K562 (cell line): ENCODE measurements at regions not wholly inside any gene's neighbourhood (a gene's known extent, or its start where the extent isn't known, plus 50 kb on each side); places are given as distances from the start of the nearest gene placed in this dataset.

Experiments used
- ATAC-seq: fragments of 200-7000 bp; cut with Tn5 transposase; 3 replicates; pipeline ENCODE4 v1.9.1; 2020; ENCODE audit warnings: moderate library complexity
- BruUV-seq: library from RNA; stranded (reverse); fragments of 400-500 nt; replicated peaks from 2 replicates; lab custom pipeline; 2021; lab: Mats Ljungman, UMichigan
- CTCF ChIA-PET: fragments of 300-600 bp; formaldehyde crosslinking; extraction: SDS; loops from one replicate; lab custom pipeline; 2021; ENCODE audit warnings: low intra/inter-chr PET ratio; lab: Yijun Ruan, JAX
- POLR2A ChIA-PET: fragments of 300-600, 350-650 bp; sonication (Branson Sonifier 250); formaldehyde crosslinking; extraction: SDS; loops from one replicate; lab custom pipeline; 2021; ENCODE audit warnings: antibody characterized with exemption, inconsistent platforms; lab: Yijun Ruan, JAX
- DNase-seq, 4 experiments: peaks; one replicate each; pipeline versions ENCODE4 v3.0.0 to v3.0.0-alpha.2; 2011 to 2018; ENCODE audit warnings: low spot score in 3 of 4, mixed read lengths in 3 of 4; ENCODE audit errors: extremely low read depth in 1 of 4
- FAIRE-seq: peaks from 2 replicates; lab custom pipeline; 2011; peaks lifted over from hg19 to GRCh38; lab: Jason Lieb, UNC
- H2AFZ ChIP-seq: 2 replicates; pipeline ENCODE4 v1.6.0; 2011; ENCODE audit warnings: low read depth, low read length, control low read depth, inconsistent platforms
- H3K27ac ChIP-seq: fragments of 200-600 bp; 3 replicates; pipeline ENCODE4 v1.8.0; 2011; ENCODE audit warnings: low read depth, mild to moderate bottlenecking, control low read depth, inconsistent platforms, low read length, moderate library complexity, mixed read lengths; ENCODE audit errors: extremely low read depth
- H3K27me3 ChIP-seq, 2 experiments: fragments of 300-600 bp in 1 of 2; 2 replicates in 1 of 2; 3 replicates in 1 of 2; pipeline versions ENCODE4 v1.6.0 to v1.8.0; 2011; ENCODE audit warnings: inconsistent platforms in 2 of 2, low read length in 2 of 2, mild to moderate bottlenecking in 1 of 2, mixed read lengths in 1 of 2, moderate library complexity in 1 of 2; ENCODE audit not compliant: control insufficient read depth in 2 of 2, insufficient read depth in 2 of 2
- H3K36me3 ChIP-seq: fragments of 300-600 bp; 3 replicates; pipeline ENCODE4 v1.8.0; 2011; ENCODE audit warnings: mild to moderate bottlenecking, low read length, inconsistent platforms; ENCODE audit not compliant: control insufficient read depth, insufficient read depth
- H3K4me1 ChIP-seq, 2 experiments: fragments of 200-600 bp in 1 of 2; replicated peaks in 1 of 2; 2 replicates in 1 of 2; 3 replicates in 1 of 2; pipeline versions ENCODE4 v1.5.1 to v1.8.0; 2011; ENCODE audit warnings: inconsistent platforms in 2 of 2, low read length in 2 of 2, mild to moderate bottlenecking in 1 of 2, mixed read lengths in 1 of 2, moderate library complexity in 1 of 2; ENCODE audit not compliant: control insufficient read depth in 2 of 2, insufficient read depth in 2 of 2
- H3K4me2 ChIP-seq: 2 replicates; pipeline ENCODE4 v1.6.1; 2011; ENCODE audit warnings: low read length, control low read depth, inconsistent platforms, mixed read lengths; ENCODE audit not compliant: insufficient read depth
- H3K4me3 ChIP-seq: fragments of 200-600 bp; sonication (generic), shearing (Covaris generic); 2 replicates; pipeline ENCODE4 v1.5.1; 2016; ENCODE audit warnings: control low read depth, inconsistent platforms
- H3K79me2 ChIP-seq: fragments of 200-600 bp; 3 replicates; pipeline ENCODE4 v1.8.0; 2011; ENCODE audit warnings: low read length, inconsistent platforms; ENCODE audit not compliant: control insufficient read depth, insufficient read depth
- H3K9ac ChIP-seq, 2 experiments: 2 replicates each; pipeline versions ENCODE4 v1.6.0 to v1.6.1; 2011; ENCODE audit warnings: low read depth in 2 of 2, low read length in 2 of 2, control low read depth in 1 of 2, inconsistent platforms in 1 of 2, mild to moderate bottlenecking in 1 of 2, mixed read lengths in 1 of 2; ENCODE audit not compliant: insufficient read depth in 1 of 2
- H3K9me1 ChIP-seq: one replicate; pipeline ENCODE4 v1.6.0; 2011; ENCODE audit warnings: inconsistent platforms, mild to moderate bottlenecking, low read length, moderate library complexity; ENCODE audit not compliant: control insufficient read depth, insufficient read depth
- H3K9me3 ChIP-seq: replicated peaks from 2 replicates; pipeline ENCODE4 v1.5.1; 2011; ENCODE audit warnings: low read depth, low read length, inconsistent platforms; ENCODE audit not compliant: control insufficient read depth, insufficient read depth
- H4K20me1 ChIP-seq: replicated peaks from 2 replicates; pipeline ENCODE4 v1.6.1; 2011; ENCODE audit warnings: low read length, inconsistent platforms, mixed read lengths; ENCODE audit not compliant: control insufficient read depth, insufficient read depth
- CTBP1 ChIP-seq: fragments of 450-650 bp; IDR thresholded peaks from 2 replicates; pipeline ENCODE4 v1.6.1; 2016; ENCODE audit warnings: borderline replicate concordance
- MEIS2 ChIP-seq: fragments of 450-650 bp; IDR thresholded peaks from 2 replicates; pipeline ENCODE4 v1.6.1; 2014; ENCODE audit warnings: mild to moderate bottlenecking; ENCODE audit not compliant: partially characterized antibody
- NFYB ChIP-seq: IDR thresholded peaks from 2 replicates; pipeline ENCODE4 v1.6.1; 2011; ENCODE audit warnings: mild to moderate bottlenecking, moderate library complexity; ENCODE audit not compliant: insufficient read length; ENCODE audit errors: extremely low read depth
- PHTF2 ChIP-seq: fragments of 250-450 bp; sonication (Bioruptor Pico); IDR thresholded peaks from 2 replicates; pipeline ENCODE4 v1.5.0; 2021; ENCODE audit warnings: mild to moderate bottlenecking
- RB1 ChIP-seq: fragments of 450-650 bp; IDR thresholded peaks from 2 replicates; pipeline ENCODE4 v1.6.1; 2017; ENCODE audit warnings: low read depth, mild to moderate bottlenecking
- SMC3 ChIP-seq: conservative IDR thresholded peaks from 2 replicates; pipeline ENCODE4 v1.6.1; 2011; ENCODE audit warnings: low read depth, low read length, improper control_type of control experiment; ENCODE audit not compliant: insufficient read depth
- TAF1 ChIP-seq: IDR thresholded peaks from 2 replicates; pipeline ENCODE4 v1.6.1; 2011; ENCODE audit warnings: mild to moderate bottlenecking, low read length, moderate library complexity; ENCODE audit not compliant: insufficient read depth, control insufficient read depth, severe bottlenecking; ENCODE audit errors: extremely low read depth
- TGIF2 ChIP-seq: sonication (generic); formaldehyde crosslinking; IDR thresholded peaks from 2 replicates; pipeline ENCODE4 v1.8.1; 2022; ENCODE audit warnings: mild to moderate bottlenecking, missing genetic modification reagents, moderate library complexity
- ZNF165 ChIP-seq: fragments of 250-450 bp; sonication (Bioruptor Pico); IDR thresholded peaks from 2 replicates; pipeline ENCODE4 v1.4.0; 2020; ENCODE audit warnings: borderline replicate concordance
- in situ Hi-C: fragments of 300-500 bp; cut with MboI; formaldehyde crosslinking; loops from 4 replicates; pipeline ENCODE4 v1.15.0; 2018; ENCODE audit warnings: inconsistent platforms, mixed read lengths
- intact Hi-C: fragments of 100-400 bp; cut with micrococcal nuclease; formaldehyde crosslinking; loops from 2 replicates; pipeline ENCODE4 v1.14.2; 2022
- TF ChIP-seq, protein P1 (sequence below): fragments of 150-350 bp; IDR thresholded peaks from 2 replicates; pipeline ENCODE4 v1.6.1; 2014; ENCODE audit warnings: low read depth, mild to moderate bottlenecking, low read length, borderline replicate concordance

DNA sequence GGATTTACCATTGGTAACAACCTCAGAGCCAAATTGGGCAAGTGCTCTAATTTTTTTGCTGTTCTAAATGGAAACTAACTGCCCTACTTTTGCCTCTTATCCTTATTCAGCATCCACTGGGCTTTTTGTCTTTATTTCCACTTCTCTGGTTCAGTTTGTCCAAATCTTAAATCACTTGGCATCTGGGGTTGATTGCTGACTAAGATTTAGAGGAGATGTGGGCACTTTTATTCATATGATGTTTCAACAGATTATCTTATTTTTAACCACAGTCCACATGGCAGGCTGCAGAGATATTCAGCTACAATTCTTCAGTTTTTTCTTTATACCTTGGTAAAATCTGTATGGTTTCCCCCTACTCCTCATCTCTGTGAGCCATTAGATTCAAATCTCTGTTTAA lies 1161.4 kb upstream of the PCDH7 start:
- no peak for FAIRE-seq

More for the DNA sequence above, 1161.4 kb upstream of the PCDH7 start:
- H3K27ac ChIP-seq, result no peak overlapping the region
- no peaks in the 10 kb centered on the region for H3K9me3 ChIP-seq
- H3K9ac ChIP-seq, result no peak overlapping the region
- H3K79me2 ChIP-seq, result no peaks in the 10 kb centered on the region
- no peak for TF ChIP-seq TGIF2 (CRISPR knock-in tag)
- TF ChIP-seq TAF1, result no peak
- no peak for TF ChIP-seq PHTF2
- TF ChIP-seq ZNF165 (CRISPR knock-in tag), result no peak
- TF ChIP-seq, protein P1, sequence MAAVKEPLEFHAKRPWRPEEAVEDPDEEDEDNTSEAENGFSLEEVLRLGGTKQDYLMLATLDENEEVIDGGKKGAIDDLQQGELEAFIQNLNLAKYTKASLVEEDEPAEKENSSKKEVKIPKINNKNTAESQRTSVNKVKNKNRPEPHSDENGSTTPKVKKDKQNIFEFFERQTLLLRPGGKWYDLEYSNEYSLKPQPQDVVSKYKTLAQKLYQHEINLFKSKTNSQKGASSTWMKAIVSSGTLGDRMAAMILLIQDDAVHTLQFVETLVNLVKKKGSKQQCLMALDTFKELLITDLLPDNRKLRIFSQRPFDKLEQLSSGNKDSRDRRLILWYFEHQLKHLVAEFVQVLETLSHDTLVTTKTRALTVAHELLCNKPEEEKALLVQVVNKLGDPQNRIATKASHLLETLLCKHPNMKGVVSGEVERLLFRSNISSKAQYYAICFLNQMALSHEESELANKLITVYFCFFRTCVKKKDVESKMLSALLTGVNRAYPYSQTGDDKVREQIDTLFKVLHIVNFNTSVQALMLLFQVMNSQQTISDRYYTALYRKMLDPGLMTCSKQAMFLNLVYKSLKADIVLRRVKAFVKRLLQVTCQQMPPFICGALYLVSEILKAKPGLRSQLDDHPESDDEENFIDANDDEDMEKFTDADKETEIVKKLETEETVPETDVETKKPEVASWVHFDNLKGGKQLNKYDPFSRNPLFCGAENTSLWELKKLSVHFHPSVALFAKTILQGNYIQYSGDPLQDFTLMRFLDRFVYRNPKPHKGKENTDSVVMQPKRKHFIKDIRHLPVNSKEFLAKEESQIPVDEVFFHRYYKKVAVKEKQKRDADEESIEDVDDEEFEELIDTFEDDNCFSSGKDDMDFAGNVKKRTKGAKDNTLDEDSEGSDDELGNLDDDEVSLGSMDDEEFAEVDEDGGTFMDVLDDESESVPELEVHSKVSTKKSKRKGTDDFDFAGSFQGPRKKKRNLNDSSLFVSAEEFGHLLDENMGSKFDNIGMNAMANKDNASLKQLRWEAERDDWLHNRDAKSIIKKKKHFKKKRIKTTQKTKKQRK, result no peak
- TF ChIP-seq SMC3, result no peak
- TF ChIP-seq MEIS2, result no peak
- TF ChIP-seq CTBP1, result no peak
- no peak for TF ChIP-seq NFYB
- no peak for TF ChIP-seq RB1
- H3K4me1 ChIP-seq, result no peaks in the 10 kb centered on the region
- intact Hi-C loops, result no loop called here
- H3K27me3 ChIP-seq, result no peaks in the 10 kb centered on the region
- ATAC-seq (no peak), DNase-seq (no peak)
- in situ Hi-C loops, result no loop called here
- no peak overlapping the region for H3K4me2 ChIP-seq
- no peaks in the 10 kb centered on the region for H3K36me3 ChIP-seq
- H3K9me1 ChIP-seq, result no peaks in the 10 kb centered on the region
- POLR2A ChIA-PET, result no interaction called here
- H3K4me3 ChIP-seq, result no peak overlapping the region
- no peak overlapping the region for H2AFZ ChIP-seq
- BruUV-seq, result no TSS peak
- H4K20me1 ChIP-seq, result no peaks in the 10 kb centered on the region
- CTCF ChIA-PET, result no interaction called here
